ENCODE measurements at regions not wholly inside any gene's neighbourhood (a gene's known extent, or its start where the extent isn't known, plus 50 kb on each side); places are given as distances from the start of the nearest gene placed in this dataset.

DNA sequence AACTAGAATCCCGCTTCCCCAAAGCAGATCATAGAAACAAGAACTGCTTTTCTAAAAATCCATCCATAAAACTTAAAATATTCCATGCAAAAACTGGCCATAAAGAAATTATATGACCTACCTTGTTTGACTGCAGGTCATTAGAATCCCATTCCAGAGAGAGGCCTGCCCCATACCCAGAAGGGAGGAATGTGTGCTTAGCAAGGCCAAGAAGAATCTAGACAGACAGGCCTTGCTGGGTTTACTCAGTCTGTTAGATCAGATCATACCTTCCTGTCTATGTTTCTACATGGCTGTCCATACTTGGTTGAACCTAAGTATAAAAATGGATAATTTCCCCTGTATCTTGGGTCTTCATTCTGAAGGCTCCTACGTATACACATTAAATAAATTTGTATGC lies 358.8 kb upstream of the TRPC7 start:
- TF ChIP-seq, protein P1, sequence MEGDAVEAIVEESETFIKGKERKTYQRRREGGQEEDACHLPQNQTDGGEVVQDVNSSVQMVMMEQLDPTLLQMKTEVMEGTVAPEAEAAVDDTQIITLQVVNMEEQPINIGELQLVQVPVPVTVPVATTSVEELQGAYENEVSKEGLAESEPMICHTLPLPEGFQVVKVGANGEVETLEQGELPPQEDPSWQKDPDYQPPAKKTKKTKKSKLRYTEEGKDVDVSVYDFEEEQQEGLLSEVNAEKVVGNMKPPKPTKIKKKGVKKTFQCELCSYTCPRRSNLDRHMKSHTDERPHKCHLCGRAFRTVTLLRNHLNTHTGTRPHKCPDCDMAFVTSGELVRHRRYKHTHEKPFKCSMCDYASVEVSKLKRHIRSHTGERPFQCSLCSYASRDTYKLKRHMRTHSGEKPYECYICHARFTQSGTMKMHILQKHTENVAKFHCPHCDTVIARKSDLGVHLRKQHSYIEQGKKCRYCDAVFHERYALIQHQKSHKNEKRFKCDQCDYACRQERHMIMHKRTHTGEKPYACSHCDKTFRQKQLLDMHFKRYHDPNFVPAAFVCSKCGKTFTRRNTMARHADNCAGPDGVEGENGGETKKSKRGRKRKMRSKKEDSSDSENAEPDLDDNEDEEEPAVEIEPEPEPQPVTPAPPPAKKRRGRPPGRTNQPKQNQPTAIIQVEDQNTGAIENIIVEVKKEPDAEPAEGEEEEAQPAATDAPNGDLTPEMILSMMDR (IDR thresholded peaks at IDR 0.05; ENCODE audit: low read depth, low read length, poor library complexity, severe bottlenecking): no peak
- no peak for TF ChIP-seq EZH2phosphoT487 (IDR thresholded peaks at IDR 0.05; ENCODE audit: borderline replicate concordance, low read length)

All from DOHH2 (cell line).